GM10266 (cell line): ENCODE measurements at regions not wholly inside any gene's neighbourhood (a gene's known extent, or its start where the extent isn't known, plus 50 kb on each side); places are given as distances from the start of the nearest gene placed in this dataset.

ENCODE experiments used
- DNase-seq: peaks from one replicate; pipeline ENCODE4 v3.0.0; 2012; ENCODE audit errors: extremely low spot score
- TF ChIP-seq, protein P1 (sequence below): IDR thresholded peaks from 2 replicates; pipeline ENCODE4 v1.5.1; 2012; ENCODE audit warnings: mild to moderate bottlenecking, low read depth; ENCODE audit not compliant: control insufficient read depth, insufficient read depth; ENCODE audit errors: missing control alignments

DNA sequence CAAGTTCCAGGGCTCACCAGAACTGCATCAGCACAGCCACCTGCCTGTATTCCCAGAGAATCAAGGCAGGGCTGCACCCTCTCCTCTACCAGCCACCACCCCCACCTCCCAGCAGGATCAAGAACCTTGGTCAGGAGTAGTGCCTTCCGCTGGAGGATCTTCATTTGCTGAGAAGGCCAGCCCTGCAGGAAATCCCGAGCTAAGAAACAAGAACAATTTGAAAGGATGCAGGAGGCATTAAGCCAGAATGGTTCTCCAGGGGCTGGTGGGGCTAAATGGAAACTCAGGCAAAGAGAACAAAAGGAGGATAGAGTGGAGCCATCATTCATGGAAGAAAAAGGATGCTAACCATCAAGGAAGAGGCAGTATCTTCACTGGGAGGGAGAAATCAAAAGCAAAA, 147.3 kb upstream of the SLC14A2 start:
- TF ChIP-seq, protein P1, sequence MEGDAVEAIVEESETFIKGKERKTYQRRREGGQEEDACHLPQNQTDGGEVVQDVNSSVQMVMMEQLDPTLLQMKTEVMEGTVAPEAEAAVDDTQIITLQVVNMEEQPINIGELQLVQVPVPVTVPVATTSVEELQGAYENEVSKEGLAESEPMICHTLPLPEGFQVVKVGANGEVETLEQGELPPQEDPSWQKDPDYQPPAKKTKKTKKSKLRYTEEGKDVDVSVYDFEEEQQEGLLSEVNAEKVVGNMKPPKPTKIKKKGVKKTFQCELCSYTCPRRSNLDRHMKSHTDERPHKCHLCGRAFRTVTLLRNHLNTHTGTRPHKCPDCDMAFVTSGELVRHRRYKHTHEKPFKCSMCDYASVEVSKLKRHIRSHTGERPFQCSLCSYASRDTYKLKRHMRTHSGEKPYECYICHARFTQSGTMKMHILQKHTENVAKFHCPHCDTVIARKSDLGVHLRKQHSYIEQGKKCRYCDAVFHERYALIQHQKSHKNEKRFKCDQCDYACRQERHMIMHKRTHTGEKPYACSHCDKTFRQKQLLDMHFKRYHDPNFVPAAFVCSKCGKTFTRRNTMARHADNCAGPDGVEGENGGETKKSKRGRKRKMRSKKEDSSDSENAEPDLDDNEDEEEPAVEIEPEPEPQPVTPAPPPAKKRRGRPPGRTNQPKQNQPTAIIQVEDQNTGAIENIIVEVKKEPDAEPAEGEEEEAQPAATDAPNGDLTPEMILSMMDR, result no peak
- DNase-seq, result no peak

DNA sequence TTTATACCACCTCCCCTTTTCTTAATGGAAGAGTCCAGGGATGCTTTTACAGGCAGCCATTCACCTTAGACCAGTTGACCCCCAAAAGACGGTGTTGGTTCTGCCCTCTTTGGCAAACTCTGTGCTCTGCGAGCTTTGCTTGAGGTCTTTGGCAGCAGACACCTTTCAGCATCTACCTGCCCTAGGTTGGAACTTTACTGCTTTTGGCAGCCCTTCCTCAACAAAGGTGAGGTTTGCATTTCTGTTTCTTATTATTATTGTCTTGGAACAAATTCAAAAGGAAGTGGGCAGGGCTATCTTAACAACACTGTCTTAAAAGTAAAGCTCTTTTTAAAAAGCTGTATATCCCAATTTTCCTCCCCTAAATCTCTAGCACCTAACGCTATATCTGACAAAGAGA, 136.4 kb upstream of the SLC14A2 start:
- TF ChIP-seq, protein P1, result no peak
- no peak for DNase-seq

DNA sequence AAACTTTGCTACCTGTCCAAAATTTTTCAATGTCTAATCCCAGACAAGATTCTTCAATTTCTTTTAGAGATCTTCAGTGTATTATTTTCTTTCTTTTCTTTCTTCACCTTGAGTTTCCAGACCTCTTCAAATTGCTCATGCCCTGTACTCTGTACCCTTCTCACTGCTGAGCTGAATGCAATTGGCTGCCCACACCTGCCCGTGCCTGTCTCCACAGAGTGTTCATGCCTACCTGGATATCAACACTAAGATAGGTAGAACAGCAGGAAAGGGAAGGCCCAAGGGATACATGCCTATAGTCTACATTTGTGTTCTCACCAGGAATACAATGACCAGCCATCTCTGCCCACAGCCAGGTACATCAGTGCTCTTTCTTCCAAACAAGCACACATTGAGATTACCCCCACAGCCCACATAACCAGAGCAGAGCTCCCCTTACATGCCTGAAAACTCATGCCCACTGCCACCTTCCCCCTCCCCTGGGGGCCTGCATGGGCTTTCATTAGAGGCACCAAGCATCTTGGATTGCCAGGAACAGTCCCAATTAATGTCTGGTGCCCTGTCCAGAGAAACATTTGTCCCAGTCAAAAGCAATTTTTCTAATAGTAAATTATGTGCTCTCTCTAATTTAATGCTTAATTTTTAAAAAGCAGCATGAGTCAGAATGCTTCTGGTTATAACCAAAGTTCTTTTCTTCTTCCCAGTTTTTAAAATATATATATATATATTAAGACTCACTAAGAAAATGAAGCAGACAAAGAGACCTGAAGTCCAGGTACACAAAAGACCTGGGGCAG, 134.9 kb upstream of the SLC14A2 start:
- DNase-seq, result no peak
- TF ChIP-seq, protein P1, result no peak

DNA sequence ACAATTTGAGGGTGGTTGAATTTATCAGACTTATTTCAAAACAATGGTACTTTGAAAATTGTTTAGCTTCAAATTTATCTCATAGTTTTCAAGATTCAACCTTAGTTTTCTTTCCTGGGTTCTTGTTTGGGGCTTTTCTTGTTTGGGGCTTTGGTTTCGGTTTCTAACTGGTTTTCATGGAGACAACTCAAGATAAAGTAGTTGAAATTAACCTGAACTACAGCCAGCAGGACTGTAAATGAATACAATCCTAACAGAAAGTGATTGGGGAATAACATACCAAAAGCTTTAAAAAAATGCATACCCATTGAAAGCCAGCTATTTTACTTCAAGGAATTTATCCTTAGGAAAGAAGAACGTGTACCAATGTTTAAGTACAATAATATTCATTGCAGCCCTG, 133.5 kb upstream of the SLC14A2 start:
- TF ChIP-seq, protein P1, result no peak
- no peak for DNase-seq

DNA sequence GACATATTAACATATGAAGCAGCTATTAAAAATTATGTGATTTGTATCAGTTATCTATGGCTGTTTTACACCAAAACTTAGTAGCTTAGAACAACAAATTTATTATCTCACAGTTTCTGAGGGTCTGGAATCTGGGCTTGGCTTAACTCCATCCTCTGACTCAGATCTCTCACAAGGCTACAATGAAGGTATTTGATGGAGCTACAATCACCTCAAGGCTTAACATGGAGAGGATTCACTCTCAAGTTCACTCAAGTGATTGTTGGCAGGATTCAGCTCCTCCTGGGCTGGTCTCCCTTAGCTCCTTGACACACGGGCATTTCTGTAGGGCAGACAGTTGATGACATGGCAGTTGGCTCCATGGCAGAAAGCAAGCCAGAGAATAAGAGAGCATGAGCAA, 133.0 kb upstream of the SLC14A2 start:
- TF ChIP-seq, protein P1, result no peak
- no peak for DNase-seq

DNA sequence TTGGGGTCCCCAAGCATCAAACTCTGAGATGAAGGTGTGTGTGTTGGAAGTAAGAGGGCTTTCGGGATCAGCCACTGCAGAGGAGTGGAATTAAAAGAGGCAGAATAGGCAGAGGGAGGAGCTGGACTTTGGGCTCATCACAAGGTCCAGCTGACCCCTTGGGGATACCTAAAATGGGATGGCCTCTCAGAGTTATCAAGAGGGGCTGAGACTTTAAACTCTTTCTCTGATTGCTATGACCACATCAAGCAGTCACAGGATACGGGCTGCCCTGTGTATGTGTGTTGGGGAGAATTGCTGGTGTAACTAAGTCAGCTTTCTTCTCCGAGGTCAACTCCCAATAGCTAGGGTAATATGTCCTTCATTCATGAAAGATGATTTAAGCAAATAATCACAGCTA, 127.7 kb upstream of the SLC14A2 start:
- TF ChIP-seq, protein P1, result no peak
- no peak for DNase-seq

DNA sequence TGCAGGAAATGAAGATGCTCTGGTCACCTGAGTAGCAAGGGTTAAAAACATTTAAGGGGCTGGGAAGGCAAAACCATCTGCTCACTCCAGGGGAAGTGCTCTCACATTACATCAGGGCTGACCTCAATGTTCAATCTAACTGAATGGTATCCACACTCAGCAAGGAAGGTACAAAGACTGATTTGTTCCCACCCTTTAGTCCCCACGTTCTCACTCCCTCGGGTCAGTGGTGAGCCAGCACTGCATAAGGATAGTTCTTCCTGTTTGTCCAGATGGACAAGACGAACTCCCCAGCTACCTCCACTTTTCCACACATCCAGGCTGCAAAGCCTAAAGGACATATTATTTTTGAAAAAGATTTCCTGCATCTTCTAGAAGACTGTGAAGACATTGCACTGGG, 126.6 kb upstream of the SLC14A2 start:
- TF ChIP-seq, protein P1, result no peak
- no peak for DNase-seq
